Esophagus muscularis mucosa (tissue), 4 donors: ENCODE measurements at regions not wholly inside any gene's neighbourhood (a gene's known extent, or its start where the extent isn't known, plus 50 kb on each side); places are given as distances from the start of the nearest gene placed in this dataset.
"Not testable (repeated sequence)": the region's sequence is repeated elsewhere in the genome, so short reads cannot be mapped to it uniquely, and the experiment has no call there.

ENCODE experiments used
- DNase-seq: peaks from one replicate; pipeline ENCODE4 v3.0.0-alpha.2; 2017; ENCODE audit errors: extremely low spot score
- H3K27ac ChIP-seq, 4 donors: fragments of 200-600 bp; sonication (generic); replicated peaks in 1 of 4; 1 replicate in 3 of 4; 2 replicates in 1 of 4; pipeline ENCODE4 v1.5.1; 2016 to 2019; ENCODE audit warnings: mild to moderate bottlenecking in 1 of 4
- H3K27me3 ChIP-seq, 4 donors: fragments of 200-600 bp; sonication (generic); one replicate each; pipeline versions ENCODE4 v1.5.1 to v1.6.0; 2016 to 2019
- H3K36me3 ChIP-seq, 4 donors: fragments of 200-600 bp; sonication (generic); one replicate each; pipeline ENCODE4 v1.5.1; 2016 to 2019
- H3K4me1 ChIP-seq, 4 donors: fragments of 200-600 bp; sonication (generic); one replicate each; pipeline ENCODE4 v1.5.1; 2016 to 2019
- H3K4me3 ChIP-seq, 4 donors: fragments of 200-600 bp; sonication (generic); 1 replicate in 2 of 4; 2 replicates in 2 of 4; pipeline ENCODE4 v1.5.1; 2016 to 2019; ENCODE audit warnings: mild to moderate bottlenecking in 4 of 4, moderate library complexity in 1 of 4
- H3K9me3 ChIP-seq, 4 donors: fragments of 200-600 bp; sonication (generic); 1 replicate in 3 of 4; 2 replicates in 1 of 4; pipeline ENCODE4 v1.5.1; 2016 to 2019
- WGBS: methylation state at CpG from one replicate; pipeline ENCODE4 v1.1.5; 2018; 5-methylcytosine and 5-hydroxymethylcytosine counted together
- intact Hi-C: fragments of 100-400 bp; cut with DNase I; formaldehyde crosslinking; loops from one replicate; pipeline ENCODE4 v1.15.1; 2023

DNA sequence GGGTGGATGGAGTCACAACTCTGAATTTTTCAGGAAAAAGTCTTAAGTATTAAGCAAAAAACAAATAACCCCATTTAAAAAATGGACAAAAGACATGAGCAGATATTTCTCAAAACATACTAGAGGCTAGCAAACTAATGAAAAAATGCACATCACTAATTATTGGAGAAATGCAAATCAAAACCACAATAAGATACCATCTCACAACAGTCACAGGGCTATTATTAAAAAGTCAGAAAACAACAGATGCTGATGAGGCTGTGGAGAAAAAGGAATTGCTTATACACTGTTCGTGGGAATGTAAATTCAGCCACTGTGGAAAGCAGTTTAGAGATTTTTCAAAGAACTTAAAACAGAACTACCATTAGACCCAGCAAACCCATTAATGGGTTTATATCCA lies 125.4 kb upstream of the NBPF19 start:
- H3K27me3 ChIP-seq, H3K27ac ChIP-seq, H3K36me3 ChIP-seq, H3K4me1 ChIP-seq, H3K4me3 ChIP-seq, H3K9me3 ChIP-seq, DNase-seq, intact Hi-C loops: not testable (repeated sequence)
- WGBS = no CpG with 5 or more reads among the region's 1 CpG

DNA sequence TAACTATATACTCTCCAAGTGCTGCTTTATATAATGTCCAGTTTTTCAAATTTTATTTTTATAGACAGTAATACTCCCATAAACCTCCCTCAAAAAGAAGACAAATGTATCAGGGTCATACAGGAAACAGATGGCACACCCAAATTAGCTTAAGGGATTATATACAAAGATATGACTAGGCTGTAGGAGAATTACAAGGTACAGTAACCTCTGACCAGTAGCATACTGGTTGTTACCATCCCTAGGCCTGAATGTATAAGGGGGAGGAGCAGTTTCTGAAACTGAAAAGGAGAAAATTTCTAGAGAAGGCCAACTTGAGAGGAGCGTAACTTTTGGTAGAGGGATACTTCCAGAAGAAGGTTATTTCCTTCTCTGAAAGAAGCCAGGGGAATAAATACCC lies 122.6 kb upstream of the NBPF19 start:
- H3K27ac ChIP-seq, intact Hi-C loops: not testable (repeated sequence)
- WGBS = no CpG with 5 or more reads among the region's 1 CpG

DNA sequence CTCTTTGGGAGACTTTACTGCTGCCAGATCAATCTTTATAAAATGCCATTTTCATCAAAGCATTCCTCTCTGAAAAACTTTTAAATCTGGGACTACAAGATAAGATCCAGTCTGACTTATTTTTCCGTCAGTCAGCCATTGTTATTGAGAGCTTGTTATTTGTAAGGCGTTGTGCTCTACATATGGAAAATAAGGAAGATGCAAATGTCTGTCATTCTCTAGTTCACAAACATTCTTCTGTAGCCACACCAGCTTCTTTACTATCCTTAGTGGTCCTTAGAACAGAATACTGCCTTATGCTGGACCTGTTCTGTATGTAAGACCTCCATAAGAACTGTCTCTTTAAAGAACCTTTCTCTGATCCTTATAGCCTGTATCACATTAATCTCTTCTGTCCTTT lies 120.3 kb upstream of the NBPF19 start:
- H3K36me3 ChIP-seq, H3K4me1 ChIP-seq, H3K27me3 ChIP-seq, DNase-seq, intact Hi-C loops, H3K9me3 ChIP-seq, H3K27ac ChIP-seq, H3K4me3 ChIP-seq: not testable (repeated sequence)
- WGBS = no CpG with 5 or more reads among the region's 2 CpGs

More for the DNA sequence above, 122.6 kb upstream of the NBPF19 start:
- not testable (repeated sequence) for H3K4me3 ChIP-seq, H3K4me1 ChIP-seq, H3K27me3 ChIP-seq, H3K9me3 ChIP-seq, DNase-seq, H3K36me3 ChIP-seq

DNA sequence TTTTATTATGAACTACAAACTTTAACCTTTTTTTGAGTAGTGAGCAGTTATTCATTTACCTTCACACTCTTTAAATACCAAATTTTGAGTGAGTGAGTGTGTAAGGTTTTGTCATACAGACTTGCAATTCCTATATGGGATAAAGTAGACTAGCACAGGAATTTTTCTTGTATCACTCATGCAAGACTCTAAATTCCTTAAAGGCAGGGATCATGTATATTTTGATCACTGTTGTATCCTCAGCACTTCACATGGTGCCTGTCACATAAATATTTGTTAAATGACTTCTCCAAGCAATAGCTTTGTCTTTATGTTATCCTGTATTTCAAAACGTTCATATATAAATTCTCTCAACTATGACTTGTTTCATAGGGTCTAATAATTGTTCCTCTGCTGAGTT lies 119.1 kb upstream of the NBPF19 start:
- H3K4me3 ChIP-seq, H3K27ac ChIP-seq, H3K4me1 ChIP-seq, H3K27me3 ChIP-seq, DNase-seq, intact Hi-C loops, H3K36me3 ChIP-seq, H3K9me3 ChIP-seq: not testable (repeated sequence)
- no CpG with 5 or more reads among the region's 1 CpG for WGBS

DNA sequence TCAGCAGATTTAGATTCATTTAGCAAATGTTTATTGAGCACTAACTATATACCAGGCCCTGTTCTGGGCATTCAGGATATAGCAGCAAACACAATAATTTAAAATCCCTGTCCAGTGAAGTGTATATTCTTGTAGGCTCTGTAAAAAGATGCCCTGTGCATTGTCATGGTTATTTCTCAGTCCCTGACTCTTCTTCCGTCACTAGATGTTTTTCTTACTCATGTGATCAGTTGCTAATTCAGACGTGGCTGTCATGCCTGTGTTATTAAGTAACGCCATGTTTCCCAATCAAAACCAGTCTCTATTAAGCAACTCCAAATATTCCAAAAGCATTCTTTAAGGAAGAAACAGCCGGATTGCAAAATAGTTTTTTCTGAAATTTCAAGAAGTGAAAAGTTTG lies 118.7 kb upstream of the NBPF19 start:
- H3K27me3 ChIP-seq, H3K4me3 ChIP-seq, intact Hi-C loops, H3K9me3 ChIP-seq, H3K27ac ChIP-seq, H3K4me1 ChIP-seq, H3K36me3 ChIP-seq, DNase-seq: not testable (repeated sequence)
- no CpG with 5 or more reads among the region's 4 CpGs for WGBS

DNA sequence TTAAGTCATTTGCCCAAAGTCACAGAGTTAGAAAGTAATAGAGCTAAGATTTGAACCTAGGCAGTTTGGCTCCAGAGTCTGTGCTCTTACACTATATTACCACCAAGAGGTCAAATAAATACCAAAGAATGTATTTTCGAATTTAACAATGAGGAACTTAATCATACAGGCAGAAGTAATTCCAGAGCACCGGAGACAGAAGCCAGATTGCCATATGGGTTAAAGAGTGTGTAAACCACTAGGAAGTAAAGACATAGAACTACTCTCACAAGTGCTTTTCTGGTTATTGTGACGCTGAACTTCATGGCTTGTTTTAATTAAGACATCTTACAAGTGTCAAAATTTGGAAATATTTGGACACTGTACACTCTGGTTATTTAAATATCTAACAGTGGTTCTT lies 114.5 kb upstream of the NBPF19 start:
- DNase-seq, H3K27me3 ChIP-seq, H3K27ac ChIP-seq, H3K9me3 ChIP-seq, H3K4me1 ChIP-seq, H3K36me3 ChIP-seq, intact Hi-C loops, H3K4me3 ChIP-seq: not testable (repeated sequence)
- WGBS = no CpG with 5 or more reads among the region's 3 CpGs

DNA sequence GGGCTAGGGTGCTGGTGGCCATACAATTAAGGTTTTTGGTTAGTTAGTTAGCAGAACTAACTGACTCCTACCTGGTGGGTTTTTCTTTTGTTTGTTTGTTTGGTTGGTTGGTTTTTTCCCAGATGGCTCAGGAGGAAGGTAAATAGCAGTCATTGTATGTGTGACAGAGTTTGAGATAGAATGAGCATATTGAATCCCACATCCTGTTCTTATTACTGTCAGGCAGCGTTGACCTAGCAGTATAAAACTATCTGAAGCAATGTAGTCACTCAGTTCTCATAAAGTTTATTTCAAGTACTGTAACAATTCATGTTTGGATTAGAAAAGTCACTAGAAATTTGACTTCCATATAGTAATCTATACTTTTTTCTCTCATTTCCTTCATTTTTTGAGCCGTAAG lies 113.5 kb upstream of the NBPF19 start:
- H3K27ac ChIP-seq, H3K4me3 ChIP-seq, H3K27me3 ChIP-seq, H3K9me3 ChIP-seq, H3K4me1 ChIP-seq, H3K36me3 ChIP-seq, DNase-seq, intact Hi-C loops: not testable (repeated sequence)
- no CpG with 5 or more reads among the region's 2 CpGs for WGBS

DNA sequence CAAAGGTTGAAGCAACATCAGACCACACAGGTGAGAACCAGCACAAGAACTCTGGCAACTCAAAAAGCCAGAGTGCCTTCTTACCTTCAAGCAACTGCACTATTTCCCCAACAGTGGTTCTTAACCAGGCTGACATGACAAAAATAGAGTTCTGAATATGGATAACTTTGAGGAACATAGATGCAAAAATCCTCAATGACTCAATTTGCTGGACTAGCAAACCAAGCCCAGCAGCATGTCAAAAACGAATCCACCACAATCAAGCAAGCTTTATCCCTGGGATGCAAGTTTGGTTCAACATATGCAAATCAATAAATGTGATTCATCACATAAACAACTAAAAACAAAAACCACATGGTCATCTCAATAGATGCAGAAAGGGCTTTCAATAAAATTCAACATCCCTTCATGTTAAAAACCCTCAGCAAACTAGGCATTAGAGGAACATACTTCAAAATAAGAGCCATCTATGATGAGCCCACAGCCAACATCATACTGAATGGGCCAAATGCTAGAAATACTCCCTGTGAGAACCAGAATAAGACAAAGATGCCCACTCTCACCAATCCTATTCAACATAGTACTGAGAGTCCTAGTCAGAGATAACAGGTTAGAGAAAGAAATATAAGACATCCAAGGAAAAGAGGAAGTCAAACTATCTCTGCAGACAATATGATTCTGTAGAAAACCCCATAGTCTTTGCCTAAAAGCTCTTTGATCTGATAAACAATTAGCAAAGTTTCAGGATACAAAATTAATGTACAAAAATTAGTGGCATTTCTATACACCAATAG lies 110.5 kb upstream of the NBPF19 start:
- WGBS = no CpG with 5 or more reads among the region's 1 CpG
- intact Hi-C loops = not testable (repeated sequence)

DNA sequence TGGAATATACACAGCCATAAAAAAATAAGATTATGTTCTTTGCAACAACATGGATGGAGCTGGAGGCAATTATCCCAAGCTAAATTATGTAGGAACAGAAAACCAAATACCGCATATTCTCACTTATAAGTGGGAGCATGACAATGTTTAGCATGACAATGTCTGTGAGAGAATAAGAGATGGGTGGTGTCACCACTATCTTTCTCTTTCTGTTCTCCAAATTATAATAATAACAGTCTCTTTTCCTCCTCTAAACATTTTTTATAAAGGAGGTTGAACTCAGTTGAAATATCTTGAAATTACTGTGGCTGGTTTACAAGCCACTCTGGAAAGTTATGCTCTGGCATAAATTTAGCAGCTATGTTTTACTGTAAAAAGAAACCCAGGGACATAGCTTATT lies 108.4 kb upstream of the NBPF19 start:
- WGBS = 88% methylated on average over 1 of the region's 1 CpG
- H3K9me3 ChIP-seq, DNase-seq, H3K27ac ChIP-seq, H3K36me3 ChIP-seq, H3K4me1 ChIP-seq, H3K27me3 ChIP-seq, intact Hi-C loops, H3K4me3 ChIP-seq: not testable (repeated sequence)

More for the DNA sequence above, 110.5 kb upstream of the NBPF19 start:
- H3K4me1 ChIP-seq, H3K27ac ChIP-seq, H3K27me3 ChIP-seq, H3K9me3 ChIP-seq, H3K4me3 ChIP-seq, DNase-seq, H3K36me3 ChIP-seq: not testable (repeated sequence)

DNA sequence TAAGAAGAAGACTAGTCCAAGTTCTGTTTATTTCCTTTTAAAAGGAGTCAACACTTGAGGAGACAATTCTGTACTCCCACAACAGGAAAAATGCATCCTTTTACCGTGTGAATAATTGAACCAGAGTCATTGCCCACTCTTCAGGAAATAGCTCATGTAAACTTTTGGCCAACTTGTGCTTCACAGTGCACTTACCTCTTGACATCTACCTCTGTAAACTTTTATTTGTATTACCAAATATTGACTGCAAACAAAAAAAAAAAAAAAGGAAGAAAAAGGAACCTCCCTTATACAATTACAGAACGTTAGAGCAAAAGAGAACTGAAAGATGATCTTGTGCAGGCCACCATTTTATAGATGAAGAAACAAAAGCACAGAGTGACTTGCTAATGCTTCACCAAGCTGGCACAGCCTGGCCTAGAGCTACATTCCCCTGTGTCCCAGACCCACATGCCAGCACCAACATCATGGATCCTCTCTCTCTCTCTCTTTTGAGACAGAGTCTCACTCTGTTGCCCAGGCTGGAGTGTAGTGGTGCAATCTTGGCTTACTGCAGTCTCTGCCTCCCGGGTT lies 107.3 kb upstream of the NBPF19 start:
- 46% methylated on average over 2 of the region's 3 CpGs for WGBS
- H3K4me1 ChIP-seq, H3K36me3 ChIP-seq, intact Hi-C loops, H3K27me3 ChIP-seq, H3K9me3 ChIP-seq, H3K27ac ChIP-seq, DNase-seq, H3K4me3 ChIP-seq: not testable (repeated sequence)

DNA sequence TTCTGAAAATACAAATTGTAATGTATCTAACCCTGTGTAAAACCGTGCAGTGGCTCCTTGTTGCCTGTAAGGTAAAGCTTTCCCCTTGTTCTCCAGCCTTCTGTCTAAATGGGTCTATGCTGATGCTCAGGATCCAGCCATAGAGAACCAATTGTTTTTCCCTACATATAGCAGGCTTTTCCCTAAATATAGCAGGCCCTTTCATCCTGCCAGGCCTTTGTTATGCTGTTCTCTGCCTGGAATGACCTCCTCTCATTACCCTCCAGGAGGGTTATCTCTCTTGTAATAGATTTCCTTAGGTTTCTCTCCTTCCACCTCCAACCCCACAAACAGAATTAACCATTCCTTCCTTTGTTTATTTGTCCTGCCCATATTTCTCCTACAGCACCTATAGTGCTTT lies 106.5 kb upstream of the NBPF19 start:
- H3K4me3 ChIP-seq, H3K9me3 ChIP-seq, H3K27ac ChIP-seq, H3K36me3 ChIP-seq, H3K4me1 ChIP-seq, intact Hi-C loops, DNase-seq, H3K27me3 ChIP-seq: not testable (repeated sequence)
- WGBS = no CpG with 5 or more reads among the region's 1 CpG

DNA sequence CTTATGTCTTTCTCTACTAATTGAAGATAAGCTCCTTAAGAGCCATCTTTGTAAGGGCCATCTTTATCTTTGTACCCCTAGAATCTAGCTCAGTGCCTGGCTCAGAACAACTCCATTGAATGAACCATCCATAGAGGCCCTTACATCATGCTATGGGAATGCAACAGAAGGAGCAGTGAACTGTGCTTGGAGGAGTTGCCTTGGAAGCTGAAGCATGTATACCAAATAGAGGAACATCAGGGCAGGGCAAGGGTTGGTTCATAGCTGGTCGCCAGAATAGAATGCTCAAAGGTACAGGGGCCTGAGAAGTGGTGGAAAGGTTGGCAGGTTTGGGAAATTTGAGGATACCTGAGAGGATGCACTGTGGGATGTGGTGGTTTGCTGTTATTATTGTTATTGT lies 105.8 kb upstream of the NBPF19 start:
- H3K27me3 ChIP-seq, DNase-seq, H3K4me1 ChIP-seq, H3K27ac ChIP-seq, H3K9me3 ChIP-seq, H3K36me3 ChIP-seq, intact Hi-C loops, H3K4me3 ChIP-seq: not testable (repeated sequence)
- no CpG with 5 or more reads among the region's 1 CpG for WGBS

DNA sequence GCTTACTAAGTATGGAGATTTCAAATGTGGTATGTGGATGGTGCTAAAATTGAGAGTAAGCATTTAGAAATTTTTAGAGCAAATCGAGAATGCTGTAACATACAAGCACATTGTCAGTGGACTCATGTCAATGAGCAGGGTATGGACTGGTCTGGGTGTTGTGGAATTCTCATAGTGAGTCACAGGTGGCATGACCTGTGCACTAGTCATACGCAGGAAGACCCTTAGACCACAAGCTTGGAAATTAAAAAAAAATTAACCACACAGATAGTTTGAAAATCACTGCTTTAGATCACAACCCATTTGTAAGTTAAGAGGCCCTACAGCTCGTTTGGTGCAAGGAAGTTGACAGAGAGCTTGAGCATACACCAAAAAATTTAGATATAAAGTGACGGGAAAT lies 102.9 kb upstream of the NBPF19 start:
- H3K4me1 ChIP-seq, H3K4me3 ChIP-seq, intact Hi-C loops, H3K9me3 ChIP-seq, DNase-seq, H3K36me3 ChIP-seq, H3K27ac ChIP-seq, H3K27me3 ChIP-seq: not testable (repeated sequence)
- no CpG with 5 or more reads among the region's 4 CpGs for WGBS
